ENCODE measurements at regions not wholly inside any gene's neighbourhood (a gene's known extent, or its start where the extent isn't known, plus 50 kb on each side); places are given as distances from the start of the nearest gene placed in this dataset.

DNA sequence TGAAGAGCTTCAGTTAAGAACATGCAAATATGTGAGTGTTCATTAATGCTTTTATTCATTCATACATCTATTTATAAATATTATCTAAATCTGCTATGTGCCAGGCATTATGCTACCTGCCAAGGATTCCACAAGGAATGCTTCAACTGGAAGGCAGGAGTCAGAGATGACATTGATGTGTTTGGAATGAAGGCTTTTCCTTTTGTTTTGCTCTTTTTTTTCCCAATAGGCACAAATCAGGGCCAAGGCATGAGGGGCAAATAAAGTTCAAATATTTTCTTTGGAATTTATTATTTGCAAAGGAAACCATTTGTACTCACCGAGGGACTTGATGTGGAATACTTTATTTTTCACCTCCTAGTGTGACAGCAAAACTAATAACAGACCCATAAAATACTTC is 530.3 kb downstream of the ARL4A start:
- no peak overlapping the region for H3K27ac ChIP-seq (ENCODE audit: low read depth in 1 of 2, low read length in 2 of 2)
- intact Hi-C loops (cut with DNase I), result no loop called here

DNA sequence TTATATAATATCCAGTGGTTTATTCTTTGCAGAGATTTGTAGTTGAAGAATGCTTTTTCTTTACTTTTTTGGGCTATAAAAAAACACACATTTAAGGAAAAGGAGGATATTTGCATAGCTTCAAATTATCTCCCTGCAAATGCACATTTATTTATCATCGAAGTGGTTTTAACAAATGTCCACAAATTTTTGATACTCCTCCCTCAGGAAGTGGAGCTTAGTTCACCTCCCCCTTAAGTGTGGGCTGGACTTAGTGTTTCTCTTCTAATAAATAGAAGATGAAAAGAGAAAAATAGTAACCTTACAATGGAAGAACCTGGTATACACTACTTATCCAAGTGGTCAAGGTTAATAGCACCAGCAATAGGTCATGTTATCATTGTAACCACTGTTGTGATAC is 537.6 kb downstream of the ARL4A start:
- Histone ChIP-seq H3K27ac (ENCODE audit: low read depth in 1 of 2, low read length in 2 of 2) (no peak overlapping the region), H3K9me3 (ENCODE audit: control insufficient read depth, low read length) (peaks cover 2% of the 10 kb centered on the region), H3K4me1 (ENCODE audit: control insufficient read depth in 1 of 2, insufficient read depth in 2 of 2, low read length in 2 of 2) (no peaks in the 10 kb centered on the region), H3K36me3 (ENCODE audit: control insufficient read depth in 1 of 2, insufficient read depth in 2 of 2, low read length in 1 of 2) (no peaks in the 10 kb centered on the region), H3K4me3 (ENCODE audit: low read length in 2 of 2) (no peak overlapping the region), H3K27me3 (ENCODE audit: control insufficient read depth in 1 of 2, insufficient read depth in 2 of 2, low read length in 1 of 2) (no peaks in the 10 kb centered on the region)
- ATAC-seq (ENCODE audit: low FRiP score) (no peak), DNase-seq (no peak)
- intact Hi-C loops (cut with DNase I), result no loop called here
- 93 to 95% methylated on average over 1 of the region's 1 CpG for WGBS, 2 donors

More for the DNA sequence above, 530.3 kb downstream of the ARL4A start:
- ATAC-seq (ENCODE audit: low FRiP score), result no peak
- no peak for DNase-seq
- no peak overlapping the region for H3K4me3 ChIP-seq (ENCODE audit: low read length in 2 of 2)
- no peaks in the 10 kb centered on the region for H3K4me1 ChIP-seq (ENCODE audit: control insufficient read depth in 1 of 2, insufficient read depth in 2 of 2, low read length in 2 of 2)
- WGBS, 2 donors, result 0 to 3% methylated on average over 1 of the region's 1 CpG
- no peaks in the 10 kb centered on the region for H3K27me3 ChIP-seq (ENCODE audit: control insufficient read depth in 1 of 2, insufficient read depth in 2 of 2, low read length in 1 of 2)
- no peaks in the 10 kb centered on the region for H3K36me3 ChIP-seq (ENCODE audit: control insufficient read depth in 1 of 2, insufficient read depth in 2 of 2, low read length in 1 of 2)
- no peaks in the 10 kb centered on the region for H3K9me3 ChIP-seq (ENCODE audit: control insufficient read depth, low read length)

DNA sequence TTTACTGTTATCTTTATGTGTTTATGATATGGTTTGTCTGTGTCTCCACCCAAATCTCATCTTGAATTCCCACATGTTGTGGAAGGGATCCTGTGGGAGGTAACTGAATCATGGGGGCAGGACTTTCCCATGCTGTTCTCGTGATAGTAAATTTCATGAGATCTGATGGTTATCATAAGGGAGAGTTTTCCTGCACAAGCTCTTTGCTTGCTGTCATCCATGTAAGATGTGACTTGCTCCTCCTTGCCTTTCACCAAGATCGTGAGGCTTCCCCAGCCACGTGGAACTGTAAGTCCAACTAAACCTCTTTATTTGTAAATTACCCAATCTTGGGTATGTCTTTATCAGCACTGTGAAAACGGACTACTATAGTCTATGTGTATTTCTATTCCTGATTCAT is 539.0 kb downstream of the ARL4A start:
- DNase-seq, result no peak
- Histone ChIP-seq H3K9me3 (ENCODE audit: control insufficient read depth, low read length) (peaks cover 2% of the 10 kb centered on the region), H3K27me3 (ENCODE audit: control insufficient read depth in 1 of 2, insufficient read depth in 2 of 2, low read length in 1 of 2) (no peaks in the 10 kb centered on the region), H3K4me1 (ENCODE audit: control insufficient read depth in 1 of 2, insufficient read depth in 2 of 2, low read length in 2 of 2) (no peaks in the 10 kb centered on the region), H3K4me3 (ENCODE audit: low read length in 2 of 2) (no peak overlapping the region), H3K27ac (ENCODE audit: low read depth in 1 of 2, low read length in 2 of 2) (no peak overlapping the region), H3K36me3 (ENCODE audit: control insufficient read depth in 1 of 2, insufficient read depth in 2 of 2, low read length in 1 of 2) (no peaks in the 10 kb centered on the region)
- ATAC-seq (ENCODE audit: low FRiP score), result no peak
- 81 to 82% methylated on average over 4 of the region's 4 CpGs for WGBS, 2 donors
- intact Hi-C loops (cut with DNase I), result no loop called here

DNA sequence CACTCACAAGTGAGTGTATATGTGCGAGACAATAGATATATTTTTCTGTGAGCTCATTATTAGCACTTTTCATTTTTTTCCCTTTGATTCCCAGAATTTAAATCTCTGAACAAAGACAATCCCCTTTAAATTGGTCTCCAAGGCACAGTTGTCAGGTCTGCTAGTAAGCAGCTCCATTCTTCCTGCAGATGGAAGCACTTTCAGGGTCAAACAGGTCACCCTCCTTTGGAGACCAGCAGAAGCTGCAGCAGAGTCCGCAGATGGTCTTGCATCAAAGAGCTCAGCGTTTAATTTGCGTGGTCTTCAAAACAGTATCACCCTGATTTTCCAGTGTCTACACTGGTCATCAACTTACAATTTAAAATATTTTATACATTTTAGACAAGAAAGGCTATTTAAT is 543.8 kb downstream of the ARL4A start:
- H3K4me3 ChIP-seq (ENCODE audit: low read length in 2 of 2), result no peak overlapping the region
- intact Hi-C loops (cut with DNase I), result no loop called here
- no peak for DNase-seq
- no peak for ATAC-seq (ENCODE audit: low FRiP score)
- peaks cover 2% of the 10 kb centered on the region for H3K9me3 ChIP-seq (ENCODE audit: control insufficient read depth, low read length)
- H3K27me3 ChIP-seq (ENCODE audit: control insufficient read depth in 1 of 2, insufficient read depth in 2 of 2, low read length in 1 of 2), result no peaks in the 10 kb centered on the region
- H3K27ac ChIP-seq (ENCODE audit: low read depth in 1 of 2, low read length in 2 of 2), result no peak overlapping the region
- no peaks in the 10 kb centered on the region for H3K4me1 ChIP-seq (ENCODE audit: control insufficient read depth in 1 of 2, insufficient read depth in 2 of 2, low read length in 2 of 2)
- no peaks in the 10 kb centered on the region for H3K36me3 ChIP-seq (ENCODE audit: control insufficient read depth in 1 of 2, insufficient read depth in 2 of 2, low read length in 1 of 2)
- 54 to 68% methylated on average over 4 of the region's 4 CpGs for WGBS, 2 donors

DNA sequence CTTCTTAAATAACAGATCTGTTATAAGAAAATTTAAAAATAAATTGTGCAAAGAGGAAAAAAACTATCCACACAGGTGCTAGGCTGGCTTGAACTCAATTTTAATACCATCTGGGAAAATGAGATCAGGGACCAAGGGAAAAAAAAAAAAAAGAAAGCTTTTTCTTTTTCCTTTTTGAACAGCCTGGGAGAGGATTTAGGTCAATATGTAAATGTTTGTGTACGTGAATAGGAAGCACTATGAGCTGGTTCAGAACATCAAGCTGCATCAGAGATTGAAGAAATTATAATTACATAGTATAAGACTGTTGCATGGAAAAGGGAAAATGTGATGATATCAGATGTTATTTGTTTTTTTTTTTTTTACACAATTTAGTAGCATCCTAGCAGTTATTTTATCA is 548.0 kb downstream of the ARL4A start:
- Histone ChIP-seq H3K4me3 (ENCODE audit: low read length in 2 of 2) (no peak overlapping the region), H3K27me3 (ENCODE audit: control insufficient read depth in 1 of 2, insufficient read depth in 2 of 2, low read length in 1 of 2) (no peaks in the 10 kb centered on the region), H3K27ac (ENCODE audit: low read depth in 1 of 2, low read length in 2 of 2) (no peak overlapping the region), H3K9me3 (ENCODE audit: control insufficient read depth, low read length) (no peaks in the 10 kb centered on the region), H3K4me1 (ENCODE audit: control insufficient read depth in 1 of 2, insufficient read depth in 2 of 2, low read length in 2 of 2) (no peaks in the 10 kb centered on the region), H3K36me3 (ENCODE audit: control insufficient read depth in 1 of 2, insufficient read depth in 2 of 2, low read length in 1 of 2) (no peaks in the 10 kb centered on the region)
- no peak for ATAC-seq (ENCODE audit: low FRiP score)
- DNase-seq, result no peak
- WGBS, 2 donors, result 74 to 90% methylated on average over 1 of the region's 1 CpG
- intact Hi-C loops (cut with DNase I), result no loop called here

DNA sequence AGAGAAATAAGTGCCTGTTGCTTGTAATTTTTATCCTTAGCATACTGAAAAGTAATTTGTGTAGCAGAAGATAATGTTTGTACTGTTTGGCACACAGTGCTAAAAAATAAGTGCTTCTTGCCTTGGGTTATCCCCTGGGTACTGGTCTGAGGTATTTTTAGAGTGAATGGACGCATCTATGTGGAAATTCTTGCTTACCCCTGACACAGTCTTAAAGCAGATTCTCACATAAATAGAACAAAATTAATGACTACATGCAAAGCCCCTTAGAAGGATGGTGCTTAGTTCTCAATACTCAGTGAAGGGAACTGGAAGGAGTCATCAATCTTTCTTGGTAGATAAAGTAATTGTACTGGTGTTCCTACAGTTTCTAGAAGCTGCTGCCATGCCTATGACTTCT is 548.6 kb downstream of the ARL4A start:
- 19 to 36% methylated on average over 1 of the region's 1 CpG for WGBS, 2 donors
- ATAC-seq (ENCODE audit: low FRiP score) (no peak), DNase-seq (no peak)
- Histone ChIP-seq H3K9me3 (ENCODE audit: control insufficient read depth, low read length) (no peaks in the 10 kb centered on the region), H3K27me3 (ENCODE audit: control insufficient read depth in 1 of 2, insufficient read depth in 2 of 2, low read length in 1 of 2) (no peaks in the 10 kb centered on the region), H3K4me3 (ENCODE audit: low read length in 2 of 2) (no peak overlapping the region), H3K4me1 (ENCODE audit: control insufficient read depth in 1 of 2, insufficient read depth in 2 of 2, low read length in 2 of 2) (no peaks in the 10 kb centered on the region), H3K27ac (ENCODE audit: low read depth in 1 of 2, low read length in 2 of 2) (no peak overlapping the region), H3K36me3 (ENCODE audit: control insufficient read depth in 1 of 2, insufficient read depth in 2 of 2, low read length in 1 of 2) (no peaks in the 10 kb centered on the region)
- intact Hi-C loops (cut with DNase I), result no loop called here

DNA sequence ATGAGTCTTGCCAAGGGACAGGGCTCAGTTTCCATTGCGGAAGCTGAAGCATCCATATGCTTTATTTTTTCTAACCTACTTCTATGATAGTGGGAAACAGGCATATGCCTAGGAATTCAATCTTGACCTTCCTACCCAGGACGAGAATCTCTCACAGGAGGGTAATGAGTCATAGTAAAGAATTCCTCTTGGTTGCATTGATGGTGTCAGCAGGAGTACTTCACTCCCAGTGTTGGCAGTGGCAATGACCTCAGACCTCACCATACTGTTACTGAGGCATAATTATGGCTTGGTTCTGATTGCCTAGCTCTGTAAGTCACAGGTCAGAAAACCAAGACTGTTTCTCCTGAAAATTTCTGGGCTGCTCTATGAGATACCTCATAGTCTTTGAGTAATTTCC is 552.9 kb downstream of the ARL4A start:
- no peak for ATAC-seq (ENCODE audit: low FRiP score)
- no peak overlapping the region for H3K27ac ChIP-seq (ENCODE audit: low read depth in 1 of 2, low read length in 2 of 2)
- no peaks in the 10 kb centered on the region for H3K9me3 ChIP-seq (ENCODE audit: control insufficient read depth, low read length)
- no peak overlapping the region for H3K4me3 ChIP-seq (ENCODE audit: low read length in 2 of 2)
- WGBS, 2 donors, result 62 to 63% methylated on average over 2 of the region's 2 CpGs
- H3K27me3 ChIP-seq (ENCODE audit: control insufficient read depth in 1 of 2, insufficient read depth in 2 of 2, low read length in 1 of 2), result no peaks in the 10 kb centered on the region
- intact Hi-C loops (cut with DNase I), result no loop called here
- H3K36me3 ChIP-seq (ENCODE audit: control insufficient read depth in 1 of 2, insufficient read depth in 2 of 2, low read length in 1 of 2), result no peaks in the 10 kb centered on the region
- DNase-seq, result no peak
- no peaks in the 10 kb centered on the region for H3K4me1 ChIP-seq (ENCODE audit: control insufficient read depth in 1 of 2, insufficient read depth in 2 of 2, low read length in 2 of 2)

DNA sequence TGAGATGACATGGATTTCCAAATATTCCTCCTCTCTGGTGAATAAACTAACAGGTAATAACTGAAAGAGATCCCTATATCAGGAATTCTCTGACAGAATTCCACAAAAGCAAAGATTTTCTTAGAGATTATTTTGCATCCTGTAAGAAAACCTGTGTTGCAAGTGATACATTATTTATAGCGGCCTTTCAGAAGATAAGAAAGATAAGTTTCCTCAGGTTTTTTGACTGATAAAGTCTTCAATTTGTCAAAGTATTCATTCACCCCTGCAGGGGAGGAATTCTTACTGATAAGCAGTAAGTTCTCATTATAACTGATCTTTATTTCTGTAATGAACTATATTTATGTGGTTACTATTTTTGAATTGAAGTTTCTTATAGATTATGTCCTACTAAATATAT is 554.0 kb downstream of the ARL4A start:
- 73 to 78% methylated on average over 1 of the region's 1 CpG for WGBS, 2 donors
- no peak overlapping the region for H3K4me3 ChIP-seq (ENCODE audit: low read length in 2 of 2)
- no peaks in the 10 kb centered on the region for H3K9me3 ChIP-seq (ENCODE audit: control insufficient read depth, low read length)
- no peak for ATAC-seq (ENCODE audit: low FRiP score)
- H3K4me1 ChIP-seq (ENCODE audit: control insufficient read depth in 1 of 2, insufficient read depth in 2 of 2, low read length in 2 of 2), result no peaks in the 10 kb centered on the region
- H3K36me3 ChIP-seq (ENCODE audit: control insufficient read depth in 1 of 2, insufficient read depth in 2 of 2, low read length in 1 of 2), result no peaks in the 10 kb centered on the region
- H3K27ac ChIP-seq (ENCODE audit: low read depth in 1 of 2, low read length in 2 of 2), result no peak overlapping the region
- H3K27me3 ChIP-seq (ENCODE audit: control insufficient read depth in 1 of 2, insufficient read depth in 2 of 2, low read length in 1 of 2), result no peaks in the 10 kb centered on the region
- no peak for DNase-seq
- intact Hi-C loops (cut with DNase I), result no loop called here

DNA sequence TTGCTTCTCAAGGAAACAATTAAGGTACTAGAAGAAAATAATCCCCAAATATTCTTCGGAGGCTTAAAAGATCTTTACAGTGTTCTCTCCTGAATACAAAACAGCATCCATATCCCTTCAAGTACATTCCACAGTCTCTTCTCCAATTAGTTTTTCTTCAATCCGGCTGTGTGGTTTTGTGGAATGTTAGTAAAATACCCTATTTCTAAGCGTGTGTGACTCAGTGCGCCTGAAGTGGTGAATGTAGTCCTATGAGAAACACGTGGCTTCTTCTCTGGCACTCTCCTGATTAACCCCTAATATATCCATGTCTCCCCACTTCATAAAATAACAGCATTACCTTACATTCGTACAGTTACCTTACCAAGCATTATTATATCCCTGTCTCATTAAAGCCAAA is 570.2 kb downstream of the ARL4A start:
- intact Hi-C loops (cut with DNase I), result no loop called here

More for the DNA sequence above, 570.2 kb downstream of the ARL4A start:
- Histone ChIP-seq H3K27me3 (ENCODE audit: control insufficient read depth in 1 of 2, insufficient read depth in 2 of 2, low read length in 1 of 2) (no peaks in the 10 kb centered on the region), H3K4me1 (ENCODE audit: control insufficient read depth in 1 of 2, insufficient read depth in 2 of 2, low read length in 2 of 2) (no peaks in the 10 kb centered on the region), H3K4me3 (ENCODE audit: low read length in 2 of 2) (no peak overlapping the region), H3K27ac (ENCODE audit: low read depth in 1 of 2, low read length in 2 of 2) (no peak overlapping the region), H3K36me3 (ENCODE audit: control insufficient read depth in 1 of 2, insufficient read depth in 2 of 2, low read length in 1 of 2) (no peaks in the 10 kb centered on the region), H3K9me3 (ENCODE audit: control insufficient read depth, low read length) (no peaks in the 10 kb centered on the region)
- no peak for ATAC-seq (ENCODE audit: low FRiP score)
- no peak for DNase-seq
- 68 to 69% methylated on average over 6 of the region's 6 CpGs for WGBS, 2 donors
